M059J (cell line): ENCODE measurements at regions not wholly inside any gene's neighbourhood (a gene's known extent, or its start where the extent isn't known, plus 50 kb on each side); places are given as distances from the start of the nearest gene placed in this dataset.

Experiments
- DNase-seq: peaks from one replicate; pipeline ENCODE4 v3.0.0-alpha.2; 2012; ENCODE audit warnings: low read depth

DNA sequence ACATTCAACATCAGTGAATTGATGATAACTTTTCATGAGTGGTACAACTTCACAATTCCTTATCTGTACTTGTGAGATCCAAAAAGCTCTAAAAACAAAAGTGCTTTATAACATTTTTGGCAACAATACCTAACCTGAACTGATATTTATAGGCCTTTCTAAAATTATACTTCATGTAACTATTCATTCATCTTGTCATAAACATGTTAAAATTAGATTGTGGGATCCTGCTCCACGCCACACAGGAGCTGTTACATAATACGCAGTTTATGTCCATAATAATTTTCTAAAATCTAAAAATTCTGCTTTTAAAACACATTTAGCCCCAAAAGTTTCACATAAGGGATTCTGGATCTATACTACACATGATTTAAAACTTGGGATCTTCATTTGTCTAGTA lies 908.5 kb upstream of the CHAC2 start:
- DNase-seq, result no peak

DNA sequence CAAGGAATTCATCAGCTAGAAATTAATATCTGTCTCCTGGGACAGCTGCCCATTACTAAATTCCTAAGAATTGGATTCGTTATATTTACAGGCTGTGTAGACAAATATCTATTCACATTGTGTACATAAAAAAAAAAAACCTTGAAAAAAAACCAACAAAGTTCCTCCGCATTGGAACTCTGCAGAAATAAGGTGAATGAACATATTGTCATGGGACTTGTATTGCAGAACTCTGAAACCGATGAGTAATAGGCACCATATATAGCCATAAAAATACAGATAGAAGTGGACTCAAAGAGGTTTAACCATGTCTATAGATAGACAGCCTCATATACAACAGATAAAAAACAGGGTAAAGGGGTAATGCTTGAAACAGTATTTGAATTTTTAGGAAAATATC lies 909.9 kb upstream of the CHAC2 start:
- no peak for DNase-seq

DNA sequence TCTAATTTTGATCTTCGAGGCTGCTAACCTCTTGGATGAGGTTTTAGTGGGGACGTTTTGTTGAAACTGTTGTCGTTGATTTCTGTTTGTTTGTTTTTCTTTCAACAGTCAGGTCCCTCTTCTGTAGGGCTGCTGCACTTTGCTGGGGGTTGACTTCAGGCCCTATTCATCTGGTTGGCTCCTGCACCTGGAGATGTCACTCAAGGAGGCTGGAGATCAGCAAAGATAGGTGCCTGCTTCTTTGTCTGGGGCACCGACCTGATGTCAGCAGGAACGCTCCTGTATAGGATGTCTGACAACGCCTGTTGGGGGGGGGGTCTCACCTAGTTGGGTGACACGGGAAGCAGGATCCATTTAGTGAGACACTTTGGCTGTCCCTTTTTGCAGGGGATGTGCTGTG lies 915.6 kb upstream of the CHAC2 start:
- no peak for DNase-seq

DNA sequence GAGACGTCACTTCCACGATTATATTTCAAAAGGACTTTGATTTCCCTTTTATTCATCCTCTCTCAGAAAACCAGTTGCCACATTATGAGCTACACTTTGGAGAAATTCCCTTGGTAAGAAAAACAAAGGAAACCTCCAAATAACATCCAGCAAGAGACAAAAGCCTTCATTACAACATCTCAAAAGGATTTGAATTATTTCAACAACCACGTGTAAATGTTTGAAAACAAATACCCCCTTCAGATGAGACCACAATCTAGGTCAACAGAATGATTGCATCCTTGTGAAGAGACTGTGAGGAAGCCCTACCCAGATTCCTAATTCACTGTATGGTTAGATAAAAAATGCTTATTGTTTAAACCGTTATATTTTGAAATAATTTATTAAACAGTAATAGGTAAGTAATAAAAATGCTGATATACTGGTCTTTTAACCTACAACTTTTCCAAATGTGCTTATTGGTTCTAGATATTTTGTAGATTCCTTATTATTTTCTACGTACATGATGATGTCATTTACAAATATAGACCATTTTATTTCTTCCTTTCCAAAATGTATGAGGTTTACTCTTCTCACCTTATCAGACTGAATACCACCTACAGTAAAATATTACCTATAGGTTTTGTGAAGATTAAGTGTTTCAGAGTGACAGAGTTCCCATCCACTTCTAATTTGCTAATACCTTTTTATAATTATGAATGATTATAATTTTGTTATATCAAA lies 922.7 kb upstream of the CHAC2 start:
- DNase-seq, result no peak

DNA sequence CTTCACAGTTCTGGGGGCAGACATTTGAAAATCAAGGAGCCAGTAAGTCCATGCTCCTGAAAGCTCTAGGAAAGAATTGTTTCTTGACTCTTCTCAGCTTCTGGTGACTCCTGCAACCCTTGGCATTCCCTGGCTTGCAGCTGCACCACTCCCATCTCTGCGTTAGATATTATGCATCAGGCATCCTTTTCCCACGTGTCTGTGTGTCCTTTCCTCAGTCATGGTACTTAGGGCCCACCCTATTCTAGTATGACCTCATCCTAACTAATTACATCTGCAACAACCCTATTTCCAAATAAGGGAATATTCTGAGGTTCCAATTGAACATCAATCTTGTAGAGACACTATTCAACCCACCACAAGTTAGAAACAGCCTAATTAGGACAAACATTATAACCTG lies 931.7 kb upstream of the CHAC2 start:
- no peak for DNase-seq

DNA sequence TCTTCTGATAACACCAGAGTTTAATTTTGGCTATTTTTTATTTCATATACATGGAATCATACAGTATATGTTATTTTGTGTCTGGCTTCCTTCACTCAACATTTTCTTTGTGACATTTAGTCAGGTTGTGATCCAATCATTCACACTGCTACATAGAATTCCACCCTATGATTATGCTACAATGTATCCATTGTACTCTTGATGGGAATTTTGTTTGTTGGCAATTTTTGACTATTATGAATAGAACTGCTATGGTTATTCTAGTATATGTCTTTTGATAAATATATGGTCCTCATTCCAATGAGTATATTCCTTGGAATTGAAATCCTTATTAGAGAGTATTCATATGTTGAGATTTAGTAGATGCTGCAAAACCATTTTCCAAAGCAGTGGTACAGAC lies 936.4 kb upstream of the CHAC2 start:
- DNase-seq, result no peak

DNA sequence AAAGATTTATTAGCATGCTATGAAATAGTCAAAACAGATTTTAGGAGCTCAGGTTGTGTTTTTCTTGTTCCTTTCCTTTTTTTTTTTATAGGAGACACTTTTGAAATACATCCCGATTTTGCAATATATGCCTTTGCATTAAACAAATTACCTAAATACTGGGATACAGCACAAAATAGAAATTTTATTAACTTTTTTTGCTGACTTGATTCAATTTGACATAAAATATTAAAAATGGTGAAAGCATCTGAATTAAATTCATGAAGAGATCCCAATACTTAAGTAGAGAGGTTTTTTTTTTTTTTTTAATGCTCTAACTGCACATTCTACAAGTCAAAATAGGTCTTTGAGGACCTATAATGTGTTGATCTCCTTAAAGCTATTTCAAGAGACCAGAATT lies 939.5 kb upstream of the CHAC2 start:
- DNase-seq, result no peak

DNA sequence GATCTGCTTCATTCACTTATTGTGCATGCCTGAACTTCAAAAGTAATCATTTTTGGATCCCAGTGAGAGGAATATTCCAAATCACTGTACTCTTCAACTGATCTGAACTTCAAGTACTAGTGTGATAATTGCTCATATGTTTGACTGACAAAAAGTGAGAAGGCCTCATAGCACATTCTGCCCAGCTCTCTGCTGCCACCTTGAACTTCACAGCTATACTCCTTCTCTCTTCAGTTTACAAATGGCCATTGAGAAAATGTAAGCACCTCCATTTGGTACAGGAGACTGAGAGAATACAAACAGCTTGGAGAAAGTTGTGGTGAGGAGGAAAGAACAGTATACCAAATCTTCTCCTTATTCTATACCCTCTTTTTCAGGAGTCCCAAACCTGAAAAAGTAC lies 946.0 kb upstream of the CHAC2 start:
- DNase-seq, result no peak

DNA sequence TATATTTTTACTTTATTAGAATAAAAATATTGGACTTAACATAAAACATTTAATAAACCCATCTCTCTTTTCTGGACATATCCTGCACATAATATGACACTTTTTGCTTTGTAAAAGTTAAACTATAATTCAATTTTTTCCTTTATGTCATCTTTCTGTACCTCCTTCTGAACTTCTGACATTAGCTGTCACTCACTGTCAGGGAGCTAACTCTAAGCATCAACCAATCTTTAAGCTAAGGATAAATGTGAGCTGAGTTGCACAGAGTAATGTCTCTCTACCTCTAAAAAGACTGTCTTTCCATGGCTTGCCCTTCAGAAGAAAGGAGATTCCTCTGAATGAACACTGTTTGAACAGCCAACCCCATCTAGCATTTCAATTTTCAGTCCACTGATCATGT lies 948.6 kb upstream of the CHAC2 start:
- no peak for DNase-seq

DNA sequence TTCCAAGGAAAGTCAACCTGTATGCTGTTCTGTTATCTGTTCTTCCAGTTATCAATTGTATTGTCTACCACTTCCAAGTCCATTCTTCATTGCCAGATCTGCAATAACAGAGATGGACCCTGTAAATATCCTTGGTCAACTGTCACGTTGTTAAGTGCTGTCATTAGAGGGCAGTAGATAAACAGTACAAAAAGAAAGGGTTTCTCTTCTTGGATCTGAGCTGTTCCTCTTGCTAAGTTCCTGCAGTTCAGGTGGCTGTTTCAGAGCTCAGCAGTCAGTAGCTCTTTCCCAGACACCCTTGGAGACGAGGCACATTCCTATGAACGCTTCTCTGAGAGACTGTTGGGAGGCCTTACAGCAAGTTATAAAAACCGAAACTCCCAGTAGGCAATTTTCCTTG lies 957.1 kb upstream of the CHAC2 start:
- DNase-seq, result peak; percentile 16

DNA sequence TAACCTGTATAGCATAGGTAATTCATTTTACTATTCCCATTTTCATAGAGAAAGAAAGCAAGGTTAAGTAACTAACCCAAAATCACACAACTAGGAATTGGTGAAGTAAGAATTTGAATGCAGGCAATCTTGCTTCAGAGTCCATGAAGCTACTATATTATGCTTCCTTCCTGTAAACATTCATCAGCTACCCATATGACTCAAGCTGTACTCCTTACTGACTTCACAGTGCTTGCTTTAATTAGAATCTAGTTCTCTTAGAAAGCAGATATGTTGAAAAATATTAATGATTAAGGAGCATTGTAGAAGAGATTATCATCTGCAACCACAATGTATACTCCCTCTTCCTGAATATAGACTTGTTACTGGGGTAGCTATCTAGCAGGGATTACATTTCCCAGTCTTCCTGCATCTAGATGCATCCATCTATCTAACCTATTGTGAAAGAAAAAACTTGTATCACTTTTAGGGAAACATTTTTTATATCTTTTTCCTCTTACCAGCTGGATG lies 961.6 kb upstream of the CHAC2 start:
- DNase-seq, result no peak

DNA sequence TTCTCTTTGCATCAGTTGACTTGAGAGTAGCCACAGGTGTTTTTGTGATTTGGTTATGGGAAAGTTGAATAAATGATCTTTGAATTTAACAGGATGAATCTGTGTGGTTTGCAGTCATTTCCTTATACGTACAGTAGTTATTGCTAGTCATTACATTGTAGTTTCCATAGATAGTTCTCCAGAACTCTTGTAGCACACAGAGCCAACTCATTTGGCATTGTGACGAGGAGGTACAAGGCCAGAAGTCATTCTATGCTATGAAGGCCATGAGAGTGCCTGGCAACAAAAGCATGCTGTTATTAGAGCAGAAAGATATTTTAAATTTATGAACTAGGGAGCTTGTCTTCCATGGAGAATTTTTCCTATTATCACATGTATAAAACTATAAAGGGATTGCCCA lies 973.0 kb upstream of the CHAC2 start:
- DNase-seq, result no peak

DNA sequence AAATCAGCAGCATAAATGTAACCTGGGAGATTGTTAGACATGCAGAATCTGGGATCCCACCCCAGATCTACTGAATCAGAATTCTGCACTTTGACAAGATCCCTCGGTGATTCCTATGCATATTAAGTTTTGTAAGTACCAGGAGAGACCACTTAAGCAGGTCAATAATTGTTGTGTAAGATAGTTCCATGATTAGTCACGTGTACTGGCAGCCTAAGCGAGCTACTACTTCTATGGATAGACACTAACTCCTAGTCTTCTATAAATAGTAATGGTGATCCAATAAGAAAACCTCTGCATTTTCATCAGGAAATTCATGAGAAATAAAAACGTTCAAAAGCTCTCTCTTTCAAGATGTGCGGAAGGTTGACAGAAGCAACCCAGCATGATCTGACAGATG lies 988.2 kb upstream of the CHAC2 start:
- no peak for DNase-seq

DNA sequence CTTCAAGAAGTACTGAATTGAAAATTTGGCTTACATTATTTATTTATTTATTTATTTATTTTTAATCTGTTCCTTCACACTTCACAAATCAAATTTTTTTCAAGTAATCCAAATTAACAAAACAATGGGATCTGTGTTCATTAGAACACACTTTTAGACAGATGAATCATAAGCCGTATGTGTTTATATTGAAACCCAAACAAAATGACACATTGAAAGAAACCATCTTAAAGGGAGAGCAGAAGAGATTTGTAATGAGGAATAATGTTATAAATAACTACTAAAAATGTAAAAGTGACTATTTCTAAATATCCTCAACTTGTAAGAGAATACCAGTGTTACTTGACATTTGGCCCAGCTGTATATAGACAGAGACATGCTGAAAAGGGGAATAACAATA lies 991.0 kb upstream of the CHAC2 start:
- DNase-seq, result no peak

DNA sequence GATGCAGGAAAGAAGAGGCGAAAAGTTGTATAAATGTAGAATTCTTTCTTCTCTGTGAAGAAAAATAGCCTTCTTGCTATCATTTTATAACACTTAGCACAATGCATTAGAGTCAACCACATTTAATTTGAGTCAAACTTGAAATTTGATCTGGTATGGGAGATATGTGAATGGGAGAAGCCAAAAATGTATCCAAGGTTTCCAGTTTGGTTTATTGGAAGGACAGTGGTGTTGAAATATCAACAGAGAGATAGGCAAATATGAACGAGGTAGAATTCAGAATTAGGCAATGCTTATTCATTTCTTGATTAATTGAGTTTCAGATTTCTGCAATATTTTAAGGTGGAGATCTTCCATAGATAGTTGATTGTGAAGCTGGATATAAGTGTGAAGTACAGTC lies 991.9 kb upstream of the CHAC2 start:
- DNase-seq, result no peak

DNA sequence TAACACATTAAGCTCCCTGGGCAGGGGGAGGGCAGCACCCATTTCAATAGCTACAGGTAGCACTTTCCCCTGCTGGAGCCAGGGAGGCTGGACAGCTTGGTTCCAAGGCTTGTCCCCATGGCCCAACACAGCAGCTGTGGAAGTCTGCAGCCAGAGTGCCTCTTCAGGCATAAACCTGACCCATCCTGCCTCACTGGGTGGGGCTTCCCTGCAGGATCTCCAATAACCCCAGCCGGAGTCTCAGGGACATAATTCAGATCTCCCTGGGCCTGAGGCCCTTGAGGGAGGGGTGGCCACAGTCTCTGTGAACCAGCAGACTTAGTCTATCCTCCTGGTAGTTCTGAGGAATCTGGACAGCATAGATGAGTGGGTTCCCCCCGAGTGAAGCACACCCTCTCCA lies 1001.9 kb upstream of the CHAC2 start:
- no peak for DNase-seq

DNA sequence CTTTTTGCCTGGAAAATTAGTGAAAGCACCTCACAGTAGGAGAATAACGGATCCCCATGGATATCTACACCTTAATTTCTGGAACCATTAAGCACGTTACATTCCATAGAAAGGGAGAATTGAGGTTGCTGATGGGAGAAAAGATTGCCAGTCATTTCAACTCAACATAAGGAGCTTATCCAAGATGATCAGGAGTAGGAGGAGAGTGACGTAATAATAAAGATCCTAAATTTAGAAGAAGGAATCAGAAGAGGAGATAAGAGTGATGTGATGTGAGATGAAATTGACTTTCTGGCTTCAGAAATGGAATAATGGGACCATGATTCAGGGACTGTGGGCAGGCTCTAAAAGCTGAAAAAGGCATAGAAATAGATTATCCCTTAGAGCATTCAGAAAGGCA lies 1017.8 kb upstream of the CHAC2 start:
- DNase-seq, result no peak

DNA sequence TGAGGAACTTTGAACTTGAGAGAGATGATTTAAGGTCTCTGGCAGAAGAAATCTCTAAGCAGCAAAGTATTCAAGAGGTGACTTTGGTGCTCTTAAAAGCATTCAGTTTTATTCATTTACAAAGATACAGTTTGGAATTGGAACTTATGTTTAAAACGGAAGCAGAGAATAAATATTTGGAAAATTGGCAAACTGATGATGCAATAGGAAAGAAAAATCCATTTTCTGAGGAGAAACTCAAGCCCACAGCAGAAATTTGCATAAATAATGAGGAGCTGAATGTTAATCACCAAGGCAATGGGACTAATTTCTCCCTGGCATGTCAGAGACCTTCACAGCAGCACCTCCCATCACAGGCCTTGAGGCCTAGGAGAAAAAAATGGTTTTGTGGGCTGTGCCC lies 1022.5 kb upstream of the CHAC2 start:
- DNase-seq, result no peak

DNA sequence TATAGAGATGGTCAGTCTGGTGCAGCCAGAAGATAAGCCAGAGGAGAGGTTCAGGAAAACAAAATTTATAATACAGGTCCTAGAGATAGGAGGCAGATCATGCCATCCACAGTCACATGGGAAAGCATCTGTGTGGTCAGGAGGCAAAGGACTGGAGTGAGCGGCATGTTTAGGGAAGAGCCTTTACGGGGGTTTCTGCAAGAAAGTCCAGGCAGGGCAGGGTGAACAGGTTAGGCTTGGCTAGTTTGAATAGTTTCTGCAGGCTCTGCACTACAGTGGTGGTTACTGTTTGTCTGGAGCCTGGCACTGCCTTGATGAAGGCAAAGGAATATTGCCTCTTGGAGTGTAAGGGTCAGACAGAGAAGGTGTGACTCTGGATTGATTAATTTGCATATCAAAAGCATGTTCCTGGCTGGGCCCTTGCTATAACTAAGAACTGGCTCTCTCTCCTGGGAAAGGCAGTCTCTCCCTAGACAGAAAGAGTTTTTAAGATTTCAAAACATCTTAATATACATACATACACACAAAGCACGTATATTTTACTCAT lies 1034.7 kb upstream of the CHAC2 start:
- DNase-seq, result no peak

DNA sequence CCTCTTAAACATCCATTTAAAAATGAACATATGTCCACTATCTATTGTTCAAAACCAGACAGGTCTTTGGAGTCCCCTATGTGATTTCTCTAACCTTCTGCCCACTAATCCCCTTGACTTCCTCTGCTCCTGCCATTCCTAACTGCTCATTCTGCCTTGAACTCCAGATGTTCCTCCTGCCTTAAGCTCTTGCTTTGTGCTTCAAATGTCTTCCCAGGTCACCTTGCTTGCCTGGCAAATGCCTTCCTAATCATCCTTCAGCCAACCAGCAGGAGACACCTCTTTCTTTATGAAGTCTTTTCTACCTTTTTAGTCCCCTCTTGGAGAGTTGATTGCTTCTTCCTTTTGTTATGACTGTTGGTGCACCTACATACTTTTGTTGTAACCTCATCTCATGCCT lies 1043.0 kb upstream of the CHAC2 start:
- DNase-seq, result no peak

DNA sequence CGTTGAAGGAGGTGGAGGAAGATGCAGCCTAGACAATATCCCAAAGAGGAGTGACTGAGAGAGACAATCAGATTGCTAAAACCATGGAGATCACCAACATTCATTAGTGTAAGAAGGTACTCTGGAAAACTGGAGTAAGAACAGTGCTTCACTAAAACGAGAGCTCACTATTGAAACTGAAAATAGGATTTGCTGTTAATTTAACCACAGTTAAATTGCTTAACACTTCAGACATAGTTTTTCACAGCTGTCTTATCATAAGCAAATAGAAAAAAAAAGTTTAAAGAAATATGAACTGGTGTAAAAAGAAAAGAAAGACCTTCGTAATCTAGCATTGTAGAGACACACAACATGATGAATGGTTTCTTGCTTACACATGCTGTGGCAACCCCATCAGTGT lies 1049.8 kb upstream of the CHAC2 start:
- no peak for DNase-seq

DNA sequence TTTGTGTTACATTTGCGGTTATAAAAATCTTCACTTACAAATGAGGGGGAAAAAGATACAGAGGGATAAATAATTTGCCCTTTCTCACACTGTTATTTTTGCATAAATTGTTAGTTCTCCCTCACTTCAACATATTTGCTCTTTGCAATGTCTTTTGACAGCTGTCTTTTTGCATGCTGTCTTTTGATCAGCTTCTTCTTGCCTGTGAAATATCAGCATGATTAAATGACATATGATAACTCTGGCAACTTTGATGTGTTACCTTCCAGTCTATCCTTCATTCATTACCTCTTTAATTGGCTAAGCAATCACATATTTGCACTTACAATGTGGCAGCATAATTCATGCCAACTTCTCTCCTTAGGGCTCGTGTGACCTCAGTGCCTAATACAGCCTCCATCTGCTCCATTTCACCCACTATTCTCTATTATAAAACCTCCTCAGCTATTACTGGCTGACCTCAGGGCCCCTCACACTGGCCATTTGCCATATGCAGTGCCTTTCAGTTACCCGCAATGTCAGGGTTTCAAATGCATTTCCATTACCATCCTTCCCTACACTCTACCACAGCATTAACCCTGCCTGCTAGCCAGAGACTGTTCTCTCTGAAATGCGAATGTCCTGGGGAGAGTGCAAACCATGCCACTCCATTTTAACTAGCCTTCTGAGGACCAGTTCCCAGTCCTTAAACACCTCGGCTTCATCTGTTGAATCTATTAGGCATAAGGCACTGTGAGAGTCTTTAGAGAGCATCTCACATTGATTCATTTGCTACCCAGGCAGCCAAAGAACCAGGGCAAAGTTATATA lies 1056.6 kb upstream of the CHAC2 start:
- DNase-seq, result no peak

DNA sequence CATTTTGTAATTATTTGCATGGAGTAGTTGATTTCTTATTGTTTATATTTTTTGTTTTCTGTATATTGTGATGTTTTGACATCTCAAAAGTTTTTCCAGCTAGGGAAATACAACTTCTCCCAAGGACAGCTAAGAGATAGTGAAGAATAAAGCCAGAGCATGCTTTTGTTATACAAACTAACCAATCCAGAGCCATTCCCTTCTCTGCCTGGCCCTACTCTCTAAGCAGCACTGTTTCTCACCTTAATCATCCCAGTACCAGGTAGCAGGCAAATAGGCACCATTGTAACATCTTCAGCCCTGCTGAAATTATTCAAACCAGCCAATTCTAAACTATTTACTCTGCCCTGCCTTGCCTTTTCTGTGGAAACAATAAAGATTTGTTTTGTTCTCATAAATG lies 1063.4 kb upstream of the CHAC2 start:
- DNase-seq, result no peak
